GM12874 (cell line): ENCODE measurements at regions not wholly inside any gene's neighbourhood (a gene's known extent, or its start where the extent isn't known, plus 50 kb on each side); places are given as distances from the start of the nearest gene placed in this dataset.

Experiments
- TF ChIP-seq, protein P1 (sequence below): IDR thresholded peaks from 2 replicates; pipeline ENCODE4 v1.5.1; 2011; ENCODE audit warnings: low read depth, mild to moderate bottlenecking, control low read depth, low read length, moderate library complexity; ENCODE audit not compliant: insufficient read depth

DNA sequence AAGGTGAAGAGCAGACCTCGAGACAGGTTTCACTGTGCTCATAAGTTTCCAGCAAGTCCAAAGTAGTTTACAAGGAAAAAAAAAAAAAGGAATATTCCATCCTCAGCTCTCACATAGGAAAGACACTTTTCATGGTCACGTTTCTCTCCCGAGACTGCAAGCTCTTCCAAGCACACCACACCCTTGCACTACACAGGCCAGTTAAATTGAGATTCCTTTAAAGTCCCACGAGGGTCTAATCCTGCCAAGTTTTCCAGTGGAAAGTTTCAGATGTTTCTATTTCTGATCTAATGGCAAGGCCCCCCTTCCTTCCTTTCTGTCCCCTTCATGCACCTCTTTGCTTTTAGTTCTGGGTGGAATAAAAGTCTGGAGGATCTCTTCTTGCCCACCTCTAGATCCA, 67.9 kb upstream of the PCDH19 start:
- TF ChIP-seq, protein P1, sequence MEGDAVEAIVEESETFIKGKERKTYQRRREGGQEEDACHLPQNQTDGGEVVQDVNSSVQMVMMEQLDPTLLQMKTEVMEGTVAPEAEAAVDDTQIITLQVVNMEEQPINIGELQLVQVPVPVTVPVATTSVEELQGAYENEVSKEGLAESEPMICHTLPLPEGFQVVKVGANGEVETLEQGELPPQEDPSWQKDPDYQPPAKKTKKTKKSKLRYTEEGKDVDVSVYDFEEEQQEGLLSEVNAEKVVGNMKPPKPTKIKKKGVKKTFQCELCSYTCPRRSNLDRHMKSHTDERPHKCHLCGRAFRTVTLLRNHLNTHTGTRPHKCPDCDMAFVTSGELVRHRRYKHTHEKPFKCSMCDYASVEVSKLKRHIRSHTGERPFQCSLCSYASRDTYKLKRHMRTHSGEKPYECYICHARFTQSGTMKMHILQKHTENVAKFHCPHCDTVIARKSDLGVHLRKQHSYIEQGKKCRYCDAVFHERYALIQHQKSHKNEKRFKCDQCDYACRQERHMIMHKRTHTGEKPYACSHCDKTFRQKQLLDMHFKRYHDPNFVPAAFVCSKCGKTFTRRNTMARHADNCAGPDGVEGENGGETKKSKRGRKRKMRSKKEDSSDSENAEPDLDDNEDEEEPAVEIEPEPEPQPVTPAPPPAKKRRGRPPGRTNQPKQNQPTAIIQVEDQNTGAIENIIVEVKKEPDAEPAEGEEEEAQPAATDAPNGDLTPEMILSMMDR, result no peak

DNA sequence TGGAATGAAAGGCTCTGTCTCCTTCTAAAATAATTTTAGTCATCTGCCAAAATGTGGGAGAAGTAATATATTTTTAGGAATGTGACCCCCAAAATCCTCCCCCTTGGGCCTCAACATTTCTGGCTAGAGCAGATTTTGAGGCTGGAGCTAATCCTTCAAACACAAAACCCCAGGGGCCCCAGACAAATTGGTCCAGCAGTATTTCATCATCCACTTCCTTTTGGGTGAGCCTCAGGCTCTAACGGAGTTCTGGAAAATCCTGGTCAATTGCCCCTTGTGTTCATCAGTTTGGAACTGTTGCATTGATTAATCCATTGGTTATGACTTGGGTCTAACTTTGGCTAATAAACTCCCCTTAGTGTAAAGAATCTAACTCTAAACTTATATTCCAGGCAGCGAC, 67.4 kb upstream of the PCDH19 start:
- TF ChIP-seq, protein P1, result no peak
